Stimulated activated CD8-positive, alpha-beta memory T cell treated with anti-CD3 and anti-CD28 coated beads, Interleukin-4, amount 100 ng/mL, for 1 hour (primary cell): ENCODE measurements at regions not wholly inside any gene's neighbourhood (a gene's known extent, or its start where the extent isn't known, plus 50 kb on each side); places are given as distances from the start of the nearest gene placed in this dataset.

Experiments
- DNase-seq, 2 donors: peaks; one replicate each; pipeline ENCODE4 v3.0.0-alpha.2; 2020; ENCODE audit warnings: low read depth in 2 of 2, low spot score in 1 of 2

DNA sequence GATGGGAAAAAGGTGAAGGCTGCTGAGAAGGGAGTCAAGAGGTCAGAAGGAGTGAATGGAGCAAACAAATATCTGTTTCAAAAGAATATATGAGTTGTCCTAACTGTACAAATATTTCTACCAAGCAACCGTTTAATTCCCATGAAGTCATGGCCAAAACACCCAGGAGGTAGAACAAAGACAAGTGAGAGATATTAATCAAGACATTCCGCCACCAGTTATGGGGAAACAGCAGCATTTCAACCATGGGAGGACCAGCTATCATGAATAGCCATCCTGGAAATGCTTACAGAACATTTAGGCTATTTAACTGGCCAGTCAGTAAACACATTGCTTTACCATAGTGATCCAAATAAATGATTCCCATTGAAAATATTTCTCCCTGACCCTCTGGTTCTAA, 396.3 kb downstream of the IRS1 start:
- no peak for DNase-seq

DNA sequence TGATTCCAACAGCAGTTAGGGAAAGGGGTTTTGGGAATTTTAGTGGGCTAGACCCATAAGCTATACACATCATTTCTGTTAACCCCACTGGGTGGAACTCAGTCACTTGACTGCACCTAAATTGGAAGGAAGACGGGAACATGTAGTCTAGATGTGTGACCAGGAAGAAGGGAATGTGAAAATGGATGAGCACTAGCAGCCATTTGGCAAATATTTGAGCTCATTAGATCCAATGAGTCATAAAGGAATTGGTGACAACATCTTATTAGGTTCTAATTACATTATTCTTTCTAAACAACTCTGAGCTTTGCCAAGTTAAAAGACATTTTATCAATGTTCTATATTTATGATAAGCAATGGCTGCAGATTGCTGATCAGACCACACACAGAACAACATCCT, 400.6 kb downstream of the IRS1 start:
- no peak for DNase-seq

- DNase-seq = no peak
Measured at GRCh38 chr2:226398580-226398979, 401.0 kb downstream of the IRS1 start.

- no peak for DNase-seq
Measured at GRCh38 chr2:226396541-226396940, 403.1 kb downstream of the IRS1 start.

GRCh38 chr2:226387499-226387942, 412.1 kb downstream of the IRS1 start:
- no peak for DNase-seq

DNA sequence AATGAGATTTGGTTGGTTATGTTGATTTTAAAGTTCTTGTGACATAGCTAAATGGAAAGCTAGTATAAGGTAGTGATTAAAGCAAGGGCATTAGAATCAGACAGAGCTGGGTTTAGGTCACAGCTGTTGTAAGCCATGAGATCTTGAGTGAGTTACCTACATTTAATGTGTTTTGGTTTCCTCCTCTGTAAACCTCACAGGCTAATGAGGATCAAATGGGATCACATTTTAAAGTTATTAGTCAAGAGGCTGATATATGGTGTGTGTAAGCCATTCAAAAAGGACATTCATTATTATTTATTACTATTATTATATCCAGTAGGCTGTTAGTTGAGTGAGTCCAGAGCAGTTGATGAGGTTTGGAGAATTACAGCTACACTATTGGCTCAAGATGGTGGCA, 416.2 kb downstream of the IRS1 start:
- DNase-seq = no peak

- DNase-seq = no peak
Measured at GRCh38 chr2:226380679-226381078, 418.9 kb downstream of the IRS1 start.

- no peak for DNase-seq
Measured at GRCh38 chr2:226378753-226379705, 420.6 kb downstream of the IRS1 start.

DNA sequence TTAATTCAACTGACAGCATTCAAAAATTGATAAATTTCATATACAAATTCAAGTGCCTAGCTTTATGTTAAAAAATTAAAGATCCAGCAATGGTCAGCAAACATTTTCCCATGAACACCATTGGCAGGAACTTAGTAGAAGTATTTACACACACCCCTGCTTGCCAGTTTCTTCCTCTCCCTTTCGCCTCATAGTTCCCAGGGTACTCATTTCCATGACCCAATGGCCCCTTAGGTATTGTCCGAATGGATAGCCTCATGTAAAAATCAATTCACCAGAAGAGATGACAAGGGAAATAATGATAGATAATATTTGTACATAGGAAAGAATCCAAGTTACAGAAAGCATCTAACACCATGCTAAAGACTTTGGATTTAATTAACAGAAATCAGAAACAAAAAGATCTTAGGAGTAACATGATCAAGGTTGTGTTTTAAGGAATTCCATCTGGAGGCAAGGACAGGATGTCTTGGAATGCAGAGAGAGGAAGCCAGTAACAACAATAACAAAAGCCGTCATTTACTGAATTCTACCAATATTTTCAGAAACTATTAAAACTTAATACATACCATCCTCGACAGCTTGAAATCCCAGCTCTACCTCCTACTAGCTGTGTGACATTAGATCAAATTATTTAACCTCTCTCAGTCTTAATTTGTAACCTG, 423.0 kb downstream of the IRS1 start:
- no peak for DNase-seq

DNA sequence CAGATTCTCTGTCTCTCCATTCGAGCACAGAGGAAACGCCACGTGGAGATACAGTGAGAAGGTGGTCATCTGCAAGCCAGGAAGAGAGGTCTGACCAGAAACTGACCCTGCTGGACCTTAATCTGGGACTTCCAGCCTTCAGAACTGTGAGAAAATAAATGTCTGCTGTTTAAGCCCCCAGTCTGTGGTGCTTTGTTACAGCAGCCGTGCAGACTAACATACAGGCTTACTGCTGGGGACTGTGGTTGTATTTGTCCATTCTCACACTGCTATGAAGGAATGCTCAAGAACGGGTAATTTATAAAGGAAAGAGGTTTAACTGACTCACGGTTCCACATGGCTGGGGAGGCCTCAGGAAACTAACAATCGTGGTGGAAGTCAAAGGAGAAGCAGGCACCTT, 432.7 kb downstream of the IRS1 start:
- DNase-seq = no peak

DNA sequence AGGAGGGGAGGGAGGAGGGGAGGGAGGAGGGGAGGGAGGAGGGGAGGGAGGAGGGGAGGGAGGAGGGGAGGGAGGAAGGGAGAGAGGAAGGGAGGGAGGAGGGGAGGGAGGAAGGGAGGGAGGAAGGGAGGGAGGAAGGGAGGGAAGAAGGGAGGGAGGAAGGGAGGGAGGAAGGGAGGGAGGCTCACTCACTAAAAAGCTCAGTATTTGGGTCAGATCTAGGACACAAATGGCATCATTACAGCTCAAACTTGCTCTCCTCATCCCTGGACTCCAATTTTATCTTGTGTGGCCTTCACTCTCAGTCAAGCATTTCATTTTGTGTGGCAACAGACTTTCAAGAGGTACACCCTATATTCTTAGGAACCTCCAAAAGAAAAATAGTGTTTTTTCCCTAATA, 435.4 kb downstream of the IRS1 start:
- DNase-seq = no peak

GRCh38 chr2:226362980-226363379, 436.6 kb downstream of the IRS1 start:
- no peak for DNase-seq

GRCh38 chr2:226360658-226361057, 439.0 kb downstream of the IRS1 start:
- DNase-seq = no peak

DNA sequence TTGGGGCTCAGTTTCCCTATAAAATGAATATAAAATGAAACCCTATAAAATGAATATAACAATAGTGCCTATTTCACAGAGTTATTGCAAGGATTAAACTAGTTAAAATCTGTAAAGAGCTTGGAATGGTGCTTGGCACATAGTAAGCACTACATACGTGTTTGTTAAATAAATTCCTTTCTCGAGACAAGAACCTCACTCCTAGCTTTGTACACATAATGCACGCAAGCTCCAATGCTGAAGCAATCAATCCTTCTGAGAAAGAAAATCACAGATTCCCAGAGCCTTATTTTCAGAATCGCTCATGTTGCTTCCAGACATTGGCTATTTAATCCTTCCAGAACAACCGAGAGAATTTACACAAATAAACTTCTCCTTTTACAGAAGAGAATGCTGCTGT, 440.9 kb downstream of the IRS1 start:
- DNase-seq = no peak

DNA sequence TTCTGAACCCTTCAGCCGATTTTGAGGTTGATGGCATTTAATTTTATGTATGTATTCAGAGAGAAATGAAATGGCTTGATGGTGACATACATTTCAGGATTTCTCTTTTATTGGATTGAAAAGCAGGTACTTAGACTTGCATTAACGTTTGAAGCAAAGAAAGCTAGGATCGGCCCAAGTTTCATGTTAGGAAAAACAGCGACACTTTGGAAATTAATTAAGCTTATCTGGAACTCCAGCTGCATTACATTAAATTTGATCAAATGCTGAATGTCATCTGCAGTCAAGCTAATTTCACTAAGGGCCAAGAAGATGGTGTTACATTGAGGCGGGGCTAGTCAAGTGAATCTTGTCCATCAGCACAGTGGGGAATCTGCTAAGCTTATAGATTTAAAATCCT, 441.8 kb downstream of the IRS1 start:
- no peak for DNase-seq

GRCh38 chr2:226355600-226355999, 444.0 kb downstream of the IRS1 start:
- DNase-seq = no peak

DNA sequence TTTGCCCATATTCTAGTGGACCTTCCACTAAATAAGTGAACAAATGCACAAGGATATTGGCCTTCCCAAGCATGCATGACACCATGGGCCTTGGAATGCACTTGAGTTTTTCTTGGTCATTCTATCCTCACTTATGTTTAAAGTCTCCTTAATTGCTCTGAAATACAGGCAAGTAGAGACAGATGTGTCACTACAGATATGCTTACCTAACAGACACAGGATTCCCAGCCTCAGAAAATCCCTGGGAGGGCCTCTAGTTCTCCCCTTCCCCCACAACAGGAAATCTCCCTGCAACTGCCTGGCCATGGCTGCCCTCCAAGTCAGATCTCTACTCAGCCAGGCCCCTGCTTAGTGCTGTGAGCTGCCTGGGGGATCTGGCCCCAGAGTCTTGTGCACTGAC, 445.2 kb downstream of the IRS1 start:
- no peak for DNase-seq

DNA sequence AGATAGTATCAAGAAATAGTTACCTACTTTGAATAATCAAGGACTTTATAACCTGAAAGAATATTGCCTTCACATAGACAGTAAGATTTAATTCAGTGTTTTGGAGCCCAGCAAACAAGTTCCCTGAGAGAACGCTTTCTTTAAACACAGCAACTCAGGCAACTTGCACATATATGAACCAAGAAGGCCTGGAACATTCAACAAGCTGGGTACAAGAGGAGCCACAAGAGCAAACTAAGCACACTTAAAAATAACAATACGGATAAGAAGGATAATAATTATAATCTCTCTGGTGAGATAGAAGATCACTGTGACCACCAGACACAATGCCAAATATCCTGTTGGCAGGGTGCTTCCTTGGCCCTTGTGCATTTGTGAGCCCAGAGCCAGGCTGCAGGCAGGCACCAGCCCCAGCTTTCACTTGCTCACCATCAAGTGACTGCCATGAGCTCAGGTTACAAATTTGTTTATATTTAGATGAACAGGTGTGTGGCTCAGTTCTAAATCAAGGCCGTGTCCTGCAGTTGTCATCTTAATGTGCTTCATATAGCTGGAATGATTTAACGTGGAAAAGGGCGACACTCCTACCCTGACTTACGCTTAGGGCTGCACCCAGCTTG, 446.6 kb downstream of the IRS1 start:
- no peak for DNase-seq

- DNase-seq = no peak
Measured at GRCh38 chr2:226351711-226352110, 447.9 kb downstream of the IRS1 start.

DNA sequence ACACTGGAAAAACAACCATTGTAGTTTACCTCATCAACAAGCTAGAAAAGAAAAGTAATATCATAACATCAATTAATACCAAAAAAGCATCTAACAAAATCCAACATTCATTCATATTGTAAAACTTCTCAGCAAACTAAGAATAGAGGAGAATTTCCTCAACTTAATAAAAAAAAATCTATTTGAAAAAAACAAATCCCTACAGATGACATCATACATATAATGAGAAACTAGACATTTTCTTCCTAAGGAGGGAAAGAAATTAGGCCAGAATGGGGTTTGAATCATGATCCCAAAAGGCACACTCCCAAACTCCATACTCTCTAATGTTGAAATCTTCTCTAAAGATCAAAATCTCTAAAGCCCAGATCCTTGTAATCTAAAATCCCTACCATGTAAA, 460.0 kb downstream of the IRS1 start:
- DNase-seq = no peak

- no peak for DNase-seq
Measured at GRCh38 chr2:226338825-226339224, 460.8 kb downstream of the IRS1 start.
